ENCODE measurements at regions not wholly inside any gene's neighbourhood (a gene's known extent, or its start where the extent isn't known, plus 50 kb on each side); places are given as distances from the start of the nearest gene placed in this dataset.
A peak's percentile ranks its signal among the peaks of the same experiment; 100 is the strongest.

DNA sequence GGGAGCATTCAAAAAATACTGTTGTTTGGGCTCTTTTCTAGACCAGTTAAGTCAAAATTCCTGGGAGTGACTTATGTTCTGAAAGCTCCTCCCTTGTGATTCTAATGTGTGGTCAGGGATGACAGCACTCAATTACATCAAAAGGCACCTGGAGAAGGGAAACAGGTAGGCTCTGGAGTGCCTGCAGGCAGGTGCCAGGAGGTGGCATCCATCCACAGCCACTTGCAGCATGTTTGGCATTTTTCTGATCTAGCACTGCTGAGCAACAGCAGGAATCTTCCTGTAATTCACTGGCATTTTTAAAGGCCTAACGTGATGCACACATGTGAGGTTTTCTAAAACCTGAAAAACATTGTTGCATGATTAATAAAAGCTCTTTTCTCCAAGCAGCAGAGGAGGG lies 94.6 kb downstream of the CCNA1 start:
- no peak overlapping the region for H3K4me3 Mint-ChIP-seq
- peaks cover 44% of the 10 kb centered on the region for H3K9me3 Mint-ChIP-seq
- peaks cover 40% of the 10 kb centered on the region for H3K4me1 Mint-ChIP-seq
- H3K36me3 Mint-ChIP-seq = peaks cover 20% of the 10 kb centered on the region
- no peaks in the 10 kb centered on the region; the same call in 1 of the 2 replicates for H3K27me3 Mint-ChIP-seq (ENCODE audit: low read depth)
- DNase-seq (ENCODE audit: low spot score) (no peak), ATAC-seq (peak; percentile 51)
- H3K27ac Mint-ChIP-seq = no peak overlapping the region
- ChIA-PET POLR2A (no interaction called here), CTCF (no interaction called here)
- TF ChIP-seq FOXJ3 (CRISPR knock-in tag; IDR thresholded peaks at IDR 0.05; ENCODE audit: borderline replicate concordance) (no peak), ELF4 (CRISPR knock-in tag; IDR thresholded peaks at IDR 0.05; ENCODE audit: low read depth) (no peak), OVOL2 (CRISPR knock-in tag; IDR thresholded peaks at IDR 0.05; ENCODE audit: borderline replicate concordance) (no peak), GRHL2 (CRISPR knock-in tag; IDR thresholded peaks at IDR 0.05; ENCODE audit: insufficient replicate concordance, severe bottlenecking) (no peak), ZNF219 (CRISPR knock-in tag; IDR thresholded peaks at IDR 0.05; ENCODE audit: borderline replicate concordance) (no peak), ZNF423 (CRISPR knock-in tag; IDR thresholded peaks at IDR 0.05) (no peak), ZNF317 (CRISPR knock-in tag; IDR thresholded peaks at IDR 0.05; ENCODE audit: borderline replicate concordance, low read depth) (no peak)
- TF ChIP-seq, protein P1, sequence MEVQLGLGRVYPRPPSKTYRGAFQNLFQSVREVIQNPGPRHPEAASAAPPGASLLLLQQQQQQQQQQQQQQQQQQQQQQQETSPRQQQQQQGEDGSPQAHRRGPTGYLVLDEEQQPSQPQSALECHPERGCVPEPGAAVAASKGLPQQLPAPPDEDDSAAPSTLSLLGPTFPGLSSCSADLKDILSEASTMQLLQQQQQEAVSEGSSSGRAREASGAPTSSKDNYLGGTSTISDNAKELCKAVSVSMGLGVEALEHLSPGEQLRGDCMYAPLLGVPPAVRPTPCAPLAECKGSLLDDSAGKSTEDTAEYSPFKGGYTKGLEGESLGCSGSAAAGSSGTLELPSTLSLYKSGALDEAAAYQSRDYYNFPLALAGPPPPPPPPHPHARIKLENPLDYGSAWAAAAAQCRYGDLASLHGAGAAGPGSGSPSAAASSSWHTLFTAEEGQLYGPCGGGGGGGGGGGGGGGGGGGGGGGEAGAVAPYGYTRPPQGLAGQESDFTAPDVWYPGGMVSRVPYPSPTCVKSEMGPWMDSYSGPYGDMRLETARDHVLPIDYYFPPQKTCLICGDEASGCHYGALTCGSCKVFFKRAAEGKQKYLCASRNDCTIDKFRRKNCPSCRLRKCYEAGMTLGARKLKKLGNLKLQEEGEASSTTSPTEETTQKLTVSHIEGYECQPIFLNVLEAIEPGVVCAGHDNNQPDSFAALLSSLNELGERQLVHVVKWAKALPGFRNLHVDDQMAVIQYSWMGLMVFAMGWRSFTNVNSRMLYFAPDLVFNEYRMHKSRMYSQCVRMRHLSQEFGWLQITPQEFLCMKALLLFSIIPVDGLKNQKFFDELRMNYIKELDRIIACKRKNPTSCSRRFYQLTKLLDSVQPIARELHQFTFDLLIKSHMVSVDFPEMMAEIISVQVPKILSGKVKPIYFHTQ (CRISPR knock-in tag; IDR thresholded peaks at IDR 0.05) = no peak
- TF ChIP-seq, protein P2, sequence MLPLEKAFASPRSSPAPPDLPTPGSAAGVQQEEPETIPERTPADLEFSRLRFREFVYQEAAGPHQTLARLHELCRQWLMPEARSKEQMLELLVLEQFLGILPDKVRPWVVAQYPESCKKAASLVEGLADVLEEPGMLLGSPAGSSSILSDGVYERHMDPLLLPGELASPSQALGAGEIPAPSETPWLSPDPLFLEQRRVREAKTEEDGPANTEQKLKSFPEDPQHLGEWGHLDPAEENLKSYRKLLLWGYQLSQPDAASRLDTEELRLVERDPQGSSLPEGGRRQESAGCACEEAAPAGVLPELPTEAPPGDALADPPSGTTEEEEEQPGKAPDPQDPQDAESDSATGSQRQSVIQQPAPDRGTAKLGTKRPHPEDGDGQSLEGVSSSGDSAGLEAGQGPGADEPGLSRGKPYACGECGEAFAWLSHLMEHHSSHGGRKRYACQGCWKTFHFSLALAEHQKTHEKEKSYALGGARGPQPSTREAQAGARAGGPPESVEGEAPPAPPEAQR (CRISPR knock-in tag; IDR thresholded peaks at IDR 0.05) = no peak

DNA sequence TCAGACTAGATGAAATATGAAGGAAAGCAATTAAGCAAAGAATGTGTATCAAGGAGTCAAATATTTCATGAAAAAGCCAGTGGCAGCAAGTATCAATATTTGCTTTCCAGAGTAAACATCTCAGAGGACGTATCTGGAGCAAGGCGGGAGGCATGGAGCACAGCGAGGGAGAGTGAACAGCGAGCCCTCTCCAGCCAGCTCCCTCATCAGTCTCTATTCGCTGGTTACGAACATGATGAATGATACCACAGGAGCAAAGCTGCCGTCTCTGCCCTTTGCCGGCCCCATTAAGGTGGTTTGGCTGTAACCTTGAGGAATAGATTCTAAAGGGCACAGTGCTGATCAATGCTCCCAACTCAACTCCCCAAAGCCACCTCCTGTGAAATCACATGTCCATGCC lies 95.8 kb downstream of the CCNA1 start:
- no peak for ATAC-seq
- no peak overlapping the region for H3K27ac Mint-ChIP-seq
- CTCF ChIA-PET = no interaction called here
- H3K27me3 Mint-ChIP-seq (ENCODE audit: low read depth) = no peaks in the 10 kb centered on the region; the same call in 1 of the 2 replicates
- POLR2A ChIA-PET = no interaction called here
- TF ChIP-seq, protein P3, sequence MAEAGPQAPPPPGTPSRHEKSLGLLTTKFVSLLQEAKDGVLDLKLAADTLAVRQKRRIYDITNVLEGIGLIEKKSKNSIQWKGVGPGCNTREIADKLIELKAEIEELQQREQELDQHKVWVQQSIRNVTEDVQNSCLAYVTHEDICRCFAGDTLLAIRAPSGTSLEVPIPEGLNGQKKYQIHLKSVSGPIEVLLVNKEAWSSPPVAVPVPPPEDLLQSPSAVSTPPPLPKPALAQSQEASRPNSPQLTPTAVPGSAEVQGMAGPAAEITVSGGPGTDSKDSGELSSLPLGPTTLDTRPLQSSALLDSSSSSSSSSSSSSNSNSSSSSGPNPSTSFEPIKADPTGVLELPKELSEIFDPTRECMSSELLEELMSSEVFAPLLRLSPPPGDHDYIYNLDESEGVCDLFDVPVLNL (CRISPR knock-in tag; IDR thresholded peaks at IDR 0.05; ENCODE audit: borderline replicate concordance, low read depth) = no peak
- no peak for TF ChIP-seq RELA (CRISPR knock-in tag; IDR thresholded peaks at IDR 0.05; ENCODE audit: borderline replicate concordance)
- TF ChIP-seq, protein P4, sequence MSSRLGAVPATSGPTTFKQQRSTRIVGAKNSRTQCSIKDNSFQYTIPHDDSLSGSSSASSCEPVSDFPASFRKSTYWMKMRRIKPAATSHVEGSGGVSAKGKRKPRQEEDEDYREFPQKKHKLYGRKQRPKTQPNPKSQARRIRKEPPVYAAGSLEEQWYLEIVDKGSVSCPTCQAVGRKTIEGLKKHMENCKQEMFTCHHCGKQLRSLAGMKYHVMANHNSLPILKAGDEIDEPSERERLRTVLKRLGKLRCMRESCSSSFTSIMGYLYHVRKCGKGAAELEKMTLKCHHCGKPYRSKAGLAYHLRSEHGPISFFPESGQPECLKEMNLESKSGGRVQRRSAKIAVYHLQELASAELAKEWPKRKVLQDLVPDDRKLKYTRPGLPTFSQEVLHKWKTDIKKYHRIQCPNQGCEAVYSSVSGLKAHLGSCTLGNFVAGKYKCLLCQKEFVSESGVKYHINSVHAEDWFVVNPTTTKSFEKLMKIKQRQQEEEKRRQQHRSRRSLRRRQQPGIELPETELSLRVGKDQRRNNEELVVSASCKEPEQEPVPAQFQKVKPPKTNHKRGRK (CRISPR knock-in tag; IDR thresholded peaks at IDR 0.05; ENCODE audit: borderline replicate concordance) = no peak
- no peak for TF ChIP-seq JUN (CRISPR knock-in tag; IDR thresholded peaks at IDR 0.05)
- no peak for TF ChIP-seq GTF2I (CRISPR knock-in tag; conservative IDR thresholded peaks at IDR 0.05)
- TF ChIP-seq, protein P5, sequence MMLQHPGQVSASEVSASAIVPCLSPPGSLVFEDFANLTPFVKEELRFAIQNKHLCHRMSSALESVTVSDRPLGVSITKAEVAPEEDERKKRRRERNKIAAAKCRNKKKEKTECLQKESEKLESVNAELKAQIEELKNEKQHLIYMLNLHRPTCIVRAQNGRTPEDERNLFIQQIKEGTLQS (CRISPR knock-in tag; conservative IDR thresholded peaks at IDR 0.05) = no peak
- peaks cover 34% of the 10 kb centered on the region for H3K9me3 Mint-ChIP-seq
- peaks cover 40% of the 10 kb centered on the region for H3K4me1 Mint-ChIP-seq
- H3K36me3 Mint-ChIP-seq = peaks cover 10% of the 10 kb centered on the region
- DNase-seq (ENCODE audit: low spot score) = no peak
- no peak overlapping the region for H3K4me3 Mint-ChIP-seq

Data from WTC11 (cell line).